Keratinocyte (primary cell): ENCODE measurements at regions not wholly inside any gene's neighbourhood (a gene's known extent, or its start where the extent isn't known, plus 50 kb on each side); places are given as distances from the start of the nearest gene placed in this dataset.

Experiments used
- DNase-seq: peaks from one replicate; pipeline ENCODE4 v3.0.0-alpha.2; 2011; ENCODE audit warnings: low read depth, missing footprints, low spot score
- FAIRE-seq: peaks from 2 replicates; lab custom pipeline; 2011; peaks lifted over from hg19 to GRCh38; lab: Jason Lieb, UNC
- H2AFZ ChIP-seq: 2 replicates; pipeline ENCODE4 v1.6.0; 2012; ENCODE audit warnings: low read length, control low read depth, inconsistent platforms; ENCODE audit not compliant: control insufficient read depth
- H3K27ac ChIP-seq: 2 replicates; pipeline ENCODE4 v1.5.1; 2011; ENCODE audit warnings: low read length; ENCODE audit not compliant: control insufficient read depth, insufficient read depth
- H3K27me3 ChIP-seq: 3 replicates; pipeline ENCODE4 v1.6.0; 2011; ENCODE audit warnings: low read length; ENCODE audit not compliant: control insufficient read depth, insufficient read depth; ENCODE audit errors: extremely low read depth
- H3K36me3 ChIP-seq, 2 experiments: 2 replicates in 1 of 2; 3 replicates in 1 of 2; pipeline ENCODE4 v1.5.1; 2011; ENCODE audit warnings: low read length in 2 of 2, mild to moderate bottlenecking in 1 of 2; ENCODE audit not compliant: control insufficient read depth in 2 of 2, insufficient read depth in 2 of 2; ENCODE audit errors: extremely low read depth in 1 of 2
- H3K4me1 ChIP-seq: 3 replicates; pipeline ENCODE4 v1.5.1; 2011; ENCODE audit warnings: low read length; ENCODE audit not compliant: control insufficient read depth, insufficient read depth; ENCODE audit errors: extremely low read depth
- H3K4me2 ChIP-seq: 3 replicates; pipeline ENCODE4 v1.6.0; 2011; ENCODE audit warnings: low read depth, low read length; ENCODE audit not compliant: control insufficient read depth, insufficient read depth; ENCODE audit errors: extremely low read depth
- H3K4me3 ChIP-seq, 3 experiments: fragments of 200-600 bp in 1 of 3; sonication (generic) in 1 of 3; 2 replicates in 2 of 3; 3 replicates in 1 of 3; pipeline ENCODE4 v1.5.1; 2011 to 2016; ENCODE audit warnings: low read length in 3 of 3, mild to moderate bottlenecking in 3 of 3, control low read depth in 2 of 3, inconsistent platforms in 1 of 3, low read depth in 1 of 3, mixed read lengths in 1 of 3, mixed run types in 1 of 3, moderate library complexity in 1 of 3; ENCODE audit not compliant: control insufficient read depth in 2 of 3, insufficient read depth in 2 of 3; ENCODE audit errors: extremely low read depth in 1 of 3
- H3K79me2 ChIP-seq: 2 replicates; pipeline ENCODE4 v1.6.0; 2012; ENCODE audit warnings: low read length; ENCODE audit not compliant: control insufficient read depth, insufficient read depth
- H3K9ac ChIP-seq: 3 replicates; pipeline ENCODE4 v1.6.0; 2011; ENCODE audit warnings: low read length; ENCODE audit not compliant: control insufficient read depth, insufficient read depth; ENCODE audit errors: extremely low read depth
- H3K9me1 ChIP-seq: 3 replicates; pipeline ENCODE4 v1.6.0; 2011; ENCODE audit warnings: low read length; ENCODE audit not compliant: control insufficient read depth, insufficient read depth; ENCODE audit errors: extremely low read depth
- H3K9me3 ChIP-seq: 2 replicates; pipeline ENCODE4 v1.5.1; 2012; ENCODE audit warnings: low read depth, low read length; ENCODE audit not compliant: control insufficient read depth
- H4K20me1 ChIP-seq: 3 replicates; pipeline ENCODE4 v1.6.0; 2011; ENCODE audit warnings: low read length; ENCODE audit not compliant: control insufficient read depth, insufficient read depth; ENCODE audit errors: extremely low read depth
- CTCF ChIP-seq, 3 experiments: IDR thresholded peaks in 1 of 3; conservative IDR thresholded peaks in 1 of 3; optimal IDR thresholded peaks in 1 of 3; 2 replicates in 2 of 3; 3 replicates in 1 of 3; pipeline versions ENCODE3 to v1.5.1; 2011; ENCODE audit warnings: low read length in 3 of 3, mild to moderate bottlenecking in 3 of 3, moderate library complexity in 2 of 3, control low read depth in 1 of 3, inconsistent platforms in 1 of 3; ENCODE audit not compliant: insufficient read depth in 2 of 3; ENCODE audit errors: extremely low read depth in 1 of 3
- EZH2 ChIP-seq: IDR thresholded peaks from one replicate; pipeline ENCODE4 v1.6.1; 2012; ENCODE audit warnings: inconsistent platforms, mild to moderate bottlenecking, low read length, moderate library complexity
- dilution Hi-C: fragments of 300-500 bp; cut with MboI; formaldehyde crosslinking; loops from one replicate; pipeline ENCODE4 v1.7.0; 2020; ENCODE audit warnings: low sequenced_read_pairs; ENCODE audit not compliant: extremely low pct_ligation_motif_present

GRCh38 chr15:98421419-98422129 is 226.8 kb upstream of the IGF1R start:
- DNase-seq (no peak), FAIRE-seq (no peak)
- Histone ChIP-seq H4K20me1 (no peaks in the 10 kb centered on the region), H3K27me3 (peaks cover 26% of the 10 kb centered on the region), H3K9me1 (no peaks in the 10 kb centered on the region), H3K79me2 (no peaks in the 10 kb centered on the region), H3K4me3 (peak overlapping the region in 2 of 3 experiments; percentile 34 to 40), H2AFZ (peak overlapping the region; percentile 67), H3K27ac (no peak overlapping the region), H3K4me2 (peak overlapping the region; percentile 65), H3K9ac (no peak overlapping the region), H3K36me3 (no peaks in the 10 kb centered on the region), H3K9me3 (no peaks in the 10 kb centered on the region), H3K4me1 (peaks cover 9% of the 10 kb centered on the region)
- TF ChIP-seq EZH2 (no peak), CTCF (optimal IDR thresholded peaks at IDR 0.05 in 1 of 3, IDR thresholded peaks at IDR 0.05 in 1 of 3, conservative IDR thresholded peaks at IDR 0.05 in 1 of 3; ENCODE audit: extremely low read depth in 1 of 3, insufficient read depth in 2 of 3, low read length in 3 of 3) (peak; percentile 80 to 99 (median 92))
- dilution Hi-C loops: no loop called here

- TF ChIP-seq CTCF (optimal IDR thresholded peaks at IDR 0.05 in 1 of 3, IDR thresholded peaks at IDR 0.05 in 1 of 3, conservative IDR thresholded peaks at IDR 0.05 in 1 of 3; ENCODE audit: extremely low read depth in 1 of 3, insufficient read depth in 2 of 3, low read length in 3 of 3) (no peak), EZH2 (no peak)
- Histone ChIP-seq H4K20me1 (no peaks in the 10 kb centered on the region), H3K9ac (no peak overlapping the region), H3K4me1 (peaks cover 9% of the 10 kb centered on the region), H3K4me3 (peak overlapping the region in 1 of 3 experiments; percentile 34), H3K9me3 (no peaks in the 10 kb centered on the region), H3K27me3 (peaks cover 31% of the 10 kb centered on the region), H3K36me3 (no peaks in the 10 kb centered on the region), H3K27ac (no peak overlapping the region), H3K9me1 (no peaks in the 10 kb centered on the region), H3K79me2 (no peaks in the 10 kb centered on the region), H3K4me2 (peak overlapping the region; percentile 65), H2AFZ (no peak overlapping the region)
- no peak for FAIRE-seq
- no peak for DNase-seq
- dilution Hi-C loops: no loop called here
These were observed 226.2 kb upstream of the IGF1R start for GRCh38 chr15:98422130-98422478.
